HG03135 (cell line): ENCODE measurements at regions not wholly inside any gene's neighbourhood (a gene's known extent, or its start where the extent isn't known, plus 50 kb on each side); places are given as distances from the start of the nearest gene placed in this dataset.
"Not testable (repeated sequence)": the region's sequence is repeated elsewhere in the genome, so short reads cannot be mapped to it uniquely, and the experiment has no call there.

Source experiments
- ATAC-seq: cut with Tn5 transposase; IDR thresholded peaks from one replicate; pipeline ENCODE4 v1.9.1; 2021; ENCODE audit warnings: mild to moderate bottlenecking, moderate library complexity; ENCODE audit not compliant: unreplicated experiment

GRCh38 chr6:12348530-12349511, 58.7 kb downstream of the EDN1 start:
- ATAC-seq, result no peak

GRCh38 chr6:12350644-12351170, 60.5 kb downstream of the EDN1 start:
- no peak for ATAC-seq

- ATAC-seq, result no peak
Measured at GRCh38 chr6:12351672-12352071, 61.5 kb downstream of the EDN1 start.

- ATAC-seq, result no peak
Measured at GRCh38 chr6:12353731-12354130, 63.6 kb downstream of the EDN1 start.

- ATAC-seq, result no peak
Measured at GRCh38 chr6:12354499-12354898, 64.3 kb downstream of the EDN1 start.

- ATAC-seq, result no peak
Measured at GRCh38 chr6:12355354-12355753, 65.2 kb downstream of the EDN1 start.

- ATAC-seq, result no peak
Measured at GRCh38 chr6:12356431-12356830, 66.3 kb downstream of the EDN1 start.

- ATAC-seq, result peak; percentile 76
Measured at GRCh38 chr6:12356983-12357972, 67.1 kb downstream of the EDN1 start.

- no peak for ATAC-seq
Measured at GRCh38 chr6:12359036-12359435, 68.9 kb downstream of the EDN1 start.

- ATAC-seq, result no peak
Measured at GRCh38 chr6:12361042-12361765, 71.0 kb downstream of the EDN1 start.

GRCh38 chr6:12363277-12363650, 73.1 kb downstream of the EDN1 start:
- ATAC-seq, result not testable (repeated sequence)

GRCh38 chr6:12363651-12364381, 73.7 kb downstream of the EDN1 start:
- ATAC-seq, result peak; percentile 58

GRCh38 chr6:12364621-12365020, 74.5 kb downstream of the EDN1 start:
- ATAC-seq, result no peak

GRCh38 chr6:12366731-12367130, 76.6 kb downstream of the EDN1 start:
- ATAC-seq, result no peak

- no peak for ATAC-seq
Measured at GRCh38 chr6:12367412-12367811, 77.3 kb downstream of the EDN1 start.

- ATAC-seq, result no peak
Measured at GRCh38 chr6:12369355-12369754, 79.2 kb downstream of the EDN1 start.

GRCh38 chr6:12369781-12370262, 79.7 kb downstream of the EDN1 start:
- ATAC-seq, result peak; percentile 56

GRCh38 chr6:12371151-12371550, 81.0 kb downstream of the EDN1 start:
- ATAC-seq, result no peak

- ATAC-seq, result no peak
Measured at GRCh38 chr6:12371641-12372146, 81.5 kb downstream of the EDN1 start.
